GM12891 (cell line): ENCODE measurements at regions not wholly inside any gene's neighbourhood (a gene's known extent, or its start where the extent isn't known, plus 50 kb on each side); places are given as distances from the start of the nearest gene placed in this dataset.

ENCODE experiments used
- PAX5 ChIP-seq: IDR thresholded peaks from 2 replicates; pipeline ENCODE4 v1.6.1; 2011; ENCODE audit warnings: low read length, moderate library complexity, mild to moderate bottlenecking; ENCODE audit not compliant: insufficient read depth, severe bottlenecking
- POLR2A ChIP-seq: IDR thresholded peaks from 2 replicates; pipeline ENCODE4 v1.6.1; 2011; ENCODE audit warnings: low read depth, low read length, control low read depth
- POLR2AphosphoS5 ChIP-seq: IDR thresholded peaks from 2 replicates; pipeline ENCODE4 v1.6.1; 2011; ENCODE audit warnings: low read depth, low read length, control low read depth
- SPI1 ChIP-seq: IDR thresholded peaks from 2 replicates; pipeline ENCODE4 v1.6.1; 2011; ENCODE audit warnings: low read depth, low read length, control low read depth
- TAF1 ChIP-seq: IDR thresholded peaks from 2 replicates; pipeline ENCODE4 v1.6.1; 2011; ENCODE audit warnings: low read depth, low read length, control low read depth

DNA sequence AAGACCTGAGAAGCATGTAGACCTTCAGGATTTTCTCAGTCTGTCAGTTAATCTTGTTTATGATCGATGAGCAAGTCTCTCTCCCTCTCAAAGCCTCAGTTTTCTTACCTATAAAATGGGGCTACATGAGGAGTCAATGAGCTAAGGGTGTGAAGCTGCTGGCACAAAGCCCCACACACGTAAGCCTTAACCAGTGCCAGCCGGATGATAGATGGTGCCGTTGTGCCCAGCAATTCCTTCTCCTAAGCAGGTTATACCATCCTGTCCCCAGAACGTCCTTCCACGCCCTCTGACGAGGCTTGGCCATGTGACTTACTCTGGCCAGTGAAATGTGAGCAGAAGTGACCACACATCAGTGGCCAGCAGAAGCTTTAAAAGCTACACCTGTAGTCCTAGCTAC is 179.0 kb downstream of the C9orf50 start:
- TF ChIP-seq SPI1, result no peak
- no peak for TF ChIP-seq POLR2A
- no peak for TF ChIP-seq POLR2AphosphoS5
- TF ChIP-seq PAX5, result no peak
- no peak for TF ChIP-seq TAF1
